Stimulated activated CD4-positive, alpha-beta T cell treated with anti-CD3 and anti-CD28 coated beads, Interleukin-1b, Interleukin-23, amount 100 ng/mL, for 4 hours (primary cell): ENCODE measurements at regions not wholly inside any gene's neighbourhood (a gene's known extent, or its start where the extent isn't known, plus 50 kb on each side); places are given as distances from the start of the nearest gene placed in this dataset.

Source experiments
- DNase-seq, 2 donors: peaks; one replicate each; pipeline ENCODE4 v3.0.0-alpha.2; 2020; ENCODE audit warnings: low read depth in 2 of 2

GRCh38 chr11:112355726-112356125 is 95.1 kb upstream of the PLET1 start:
- DNase-seq = no peak

DNA sequence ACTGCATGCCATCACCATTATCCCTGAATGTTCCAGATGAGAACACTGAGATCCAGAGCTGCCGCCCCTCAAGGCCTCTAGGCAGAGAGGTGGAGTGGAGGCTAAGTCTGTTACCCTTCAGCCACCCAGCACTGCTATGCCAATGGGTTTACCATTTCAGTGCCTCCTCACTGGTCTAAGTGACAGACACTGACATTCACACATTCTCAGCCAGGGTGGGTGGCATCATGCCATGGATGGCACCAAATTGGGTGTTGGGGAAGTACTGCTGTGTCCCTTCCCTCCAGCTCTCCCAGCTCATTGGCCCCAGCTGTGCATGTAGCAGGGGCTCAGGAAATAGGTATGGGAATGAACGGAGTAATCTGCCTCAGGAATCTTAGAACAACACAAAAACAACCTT is 96.8 kb upstream of the PLET1 start:
- DNase-seq = no peak

- DNase-seq = no peak
These were observed 100.7 kb upstream of the PLET1 start for GRCh38 chr11:112361396-112361795.

DNA sequence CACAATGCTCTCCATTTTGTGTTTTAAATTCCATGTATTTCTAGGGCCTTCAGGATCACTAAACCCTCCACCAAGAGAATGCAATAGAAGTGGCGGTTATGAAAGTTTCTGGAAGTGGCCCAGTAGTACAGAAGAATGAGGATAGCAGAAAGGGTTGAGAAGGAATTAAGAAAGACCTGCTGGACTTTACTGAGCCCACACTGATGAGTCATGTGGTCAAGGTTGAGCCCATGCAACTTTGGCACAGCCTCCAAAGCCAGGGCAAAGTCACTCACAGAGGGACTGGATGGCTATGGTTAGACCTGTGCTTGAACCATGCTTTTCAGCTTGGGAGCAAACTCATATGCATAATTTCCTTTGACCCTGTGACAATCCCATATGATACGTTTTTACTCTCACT is 102.9 kb upstream of the PLET1 start:
- no peak for DNase-seq

DNA sequence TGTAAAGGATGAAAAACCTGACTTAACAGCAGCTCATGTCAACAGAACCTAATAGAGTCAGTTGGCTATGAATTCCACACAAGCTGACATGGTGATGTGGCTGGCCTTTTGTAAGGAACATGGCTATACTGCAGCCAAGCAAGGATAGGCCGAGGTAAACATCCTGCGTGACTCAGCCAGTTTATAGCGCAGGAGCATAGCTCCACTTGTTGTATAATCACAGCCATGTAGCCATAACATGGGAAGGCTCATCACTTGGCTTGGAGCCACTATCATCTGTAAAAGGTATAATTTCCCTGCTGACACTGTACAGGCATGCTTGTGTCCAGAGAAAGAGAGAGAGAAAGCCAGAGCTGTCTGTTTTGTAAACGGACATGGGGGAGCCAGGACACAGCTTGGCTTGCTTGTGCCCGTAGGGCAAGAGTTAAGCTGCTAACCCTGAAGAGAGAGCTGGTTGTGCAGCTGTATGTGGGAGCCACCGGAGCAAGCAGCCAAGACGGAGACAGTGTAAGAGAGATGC is 104.4 kb upstream of the PLET1 start:
- DNase-seq = no peak

DNA sequence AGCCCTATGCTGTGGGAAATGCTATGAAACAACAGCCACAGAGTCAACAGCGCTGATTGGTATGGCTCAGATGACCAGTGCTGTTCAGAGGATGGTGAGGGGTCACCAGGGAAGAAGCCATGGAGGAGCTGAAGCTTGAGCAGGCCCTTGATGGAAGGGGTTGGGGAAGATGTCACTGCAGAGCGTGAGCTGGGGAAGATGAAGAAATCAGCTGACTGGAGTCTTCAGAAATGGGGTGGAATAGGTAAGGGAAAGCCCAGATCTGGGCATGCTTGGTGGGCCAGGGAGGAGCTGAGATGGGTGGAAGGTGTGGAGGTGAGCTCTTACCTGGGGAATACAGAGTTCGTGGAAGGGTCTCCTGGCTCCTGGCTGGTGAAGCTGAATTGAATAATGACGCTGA is 105.4 kb upstream of the PLET1 start:
- no peak for DNase-seq

GRCh38 chr11:112366777-112367176 is 106.1 kb upstream of the PLET1 start:
- DNase-seq = no peak

DNA sequence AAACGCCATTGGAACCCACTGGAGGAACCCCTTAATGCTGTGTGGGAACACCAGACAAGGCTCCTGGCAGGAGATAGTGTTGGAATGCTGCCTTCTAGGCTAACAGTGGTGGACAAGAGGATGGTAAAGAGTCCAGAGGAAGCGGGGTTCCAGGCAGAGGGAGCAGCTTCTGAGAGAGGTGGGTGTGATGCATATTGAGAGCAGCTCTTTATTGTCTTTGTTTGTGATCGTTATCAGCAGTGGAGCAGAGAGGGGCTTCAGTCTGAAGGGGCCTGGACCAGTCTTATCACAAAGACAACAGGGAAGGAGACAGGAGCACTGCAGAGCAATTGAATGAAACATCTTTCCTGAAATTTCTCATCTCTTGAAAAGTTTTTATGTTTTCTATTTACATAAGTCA is 106.8 kb upstream of the PLET1 start:
- no peak for DNase-seq

DNA sequence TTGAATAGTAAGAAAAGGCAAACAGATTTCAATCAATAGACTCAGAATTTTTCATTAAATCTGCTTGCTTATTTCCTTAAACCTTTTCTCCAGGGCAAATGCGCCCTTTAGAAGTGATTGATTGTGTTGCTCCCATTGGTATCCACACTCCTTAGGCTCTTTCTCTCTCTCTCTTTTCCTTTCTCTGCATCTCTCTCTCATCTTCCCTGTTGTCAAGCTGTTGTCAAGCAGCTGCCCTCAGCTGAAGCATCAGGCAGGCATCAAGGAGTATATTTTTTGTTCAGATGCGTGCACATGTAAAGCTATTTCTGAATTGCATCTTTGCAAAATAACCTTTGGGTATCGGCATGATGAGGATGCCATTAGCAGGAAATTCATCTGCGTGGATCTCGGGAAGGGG is 107.2 kb upstream of the PLET1 start:
- no peak for DNase-seq

- DNase-seq = no peak
These were observed 107.7 kb upstream of the PLET1 start for GRCh38 chr11:112368381-112368780.

GRCh38 chr11:112369374-112369773 is 108.7 kb upstream of the PLET1 start:
- DNase-seq = no peak

DNA sequence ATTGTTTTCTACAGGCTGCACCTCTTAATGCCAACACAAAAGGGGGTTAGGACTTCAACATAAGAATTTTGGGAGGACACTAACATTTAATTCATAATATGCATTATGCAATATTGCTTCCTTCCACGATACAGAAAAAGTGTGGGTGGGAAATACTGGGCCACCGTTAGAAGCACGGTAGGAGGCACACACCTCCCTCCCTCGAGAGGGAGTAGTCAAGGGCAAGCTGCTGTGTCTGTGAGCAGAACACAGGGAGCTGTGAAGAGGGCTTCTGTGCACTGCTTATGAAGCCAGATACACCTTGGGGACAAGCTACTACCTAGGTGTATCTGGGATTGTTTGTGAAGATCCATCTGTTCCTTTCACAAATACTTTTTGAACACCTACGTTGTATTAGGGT is 109.3 kb upstream of the PLET1 start:
- DNase-seq = no peak

GRCh38 chr11:112374486-112375140 is 114.0 kb upstream of the PLET1 start:
- DNase-seq = no peak

- DNase-seq = no peak
These were observed 117.3 kb upstream of the PLET1 start for GRCh38 chr11:112377946-112378345.

DNA sequence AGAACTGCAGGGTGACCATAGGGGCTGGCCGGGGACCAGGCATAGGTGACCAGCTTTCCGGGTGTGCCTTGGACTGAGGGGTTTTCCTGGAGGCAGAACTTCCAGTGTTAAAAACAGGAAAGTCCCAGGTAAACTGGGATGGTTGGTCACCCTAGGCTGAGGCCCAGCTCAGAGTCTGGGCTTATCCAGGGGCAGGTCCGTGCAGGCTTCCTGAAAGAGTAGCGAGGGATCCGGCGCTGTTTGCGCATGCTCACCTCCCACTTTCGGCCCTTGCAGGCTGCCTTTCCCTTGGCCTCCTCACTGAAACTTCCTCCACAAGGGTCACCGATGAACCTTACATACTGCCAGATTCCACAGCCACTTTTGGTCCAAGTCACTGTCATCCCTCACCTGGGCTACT is 119.8 kb upstream of the PLET1 start:
- DNase-seq = no peak

GRCh38 chr11:112381578-112381977 is 120.9 kb upstream of the PLET1 start:
- DNase-seq = no peak

- no peak for DNase-seq
These were observed 121.9 kb upstream of the PLET1 start for GRCh38 chr11:112382561-112382960.

DNA sequence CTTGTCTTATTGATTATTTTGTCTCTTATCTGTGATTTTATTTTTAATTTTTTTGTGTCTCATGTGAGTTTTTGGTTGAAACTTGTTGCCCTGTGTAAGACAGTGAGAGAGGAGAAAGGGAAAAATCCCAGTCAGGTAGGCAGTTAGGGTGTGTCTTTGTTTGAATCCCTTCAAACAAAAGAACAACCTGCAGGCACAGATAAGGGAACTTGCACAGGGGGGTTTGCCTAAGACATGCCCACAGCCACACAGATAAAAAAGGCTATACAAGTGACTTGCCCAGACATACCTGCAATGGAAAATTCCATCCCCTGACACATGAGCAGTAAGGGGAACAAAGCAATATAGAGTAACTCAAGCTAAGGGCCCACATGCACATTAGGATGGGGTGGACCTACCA is 127.8 kb upstream of the PLET1 start:
- no peak for DNase-seq

- no peak for DNase-seq
These were observed 130.4 kb upstream of the PLET1 start for GRCh38 chr11:112391086-112391485.

- no peak for DNase-seq
These were observed 132.2 kb upstream of the PLET1 start for GRCh38 chr11:112392904-112393303.

- no peak for DNase-seq
These were observed 133.6 kb upstream of the PLET1 start for GRCh38 chr11:112394304-112394703.

DNA sequence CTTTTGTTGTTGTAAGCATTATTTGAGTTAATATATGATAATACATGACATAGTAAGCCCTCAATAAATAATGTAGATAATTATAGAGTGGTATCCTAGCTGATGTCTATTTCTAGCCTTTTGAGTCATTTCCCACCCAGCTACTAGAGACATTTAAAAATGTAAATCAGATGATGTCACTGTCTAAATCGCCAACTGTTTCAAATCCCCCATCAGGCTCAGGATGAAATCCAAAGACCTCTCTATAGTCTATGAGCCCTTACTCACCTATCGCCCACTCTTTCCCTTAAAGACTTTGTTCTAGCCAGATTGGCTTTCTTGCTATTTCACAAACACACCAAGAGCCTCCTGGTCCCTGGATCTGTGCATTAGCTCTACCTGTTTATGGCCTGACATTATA is 135.4 kb upstream of the PLET1 start:
- no peak for DNase-seq

- DNase-seq = no peak
These were observed 138.3 kb upstream of the PLET1 start for GRCh38 chr11:112398798-112399478.
